HFFc6 (cell line): ENCODE measurements at regions not wholly inside any gene's neighbourhood (a gene's known extent, or its start where the extent isn't known, plus 50 kb on each side); places are given as distances from the start of the nearest gene placed in this dataset.

Source experiments
- DNase-seq: peaks from one replicate; pipeline ENCODE4 v3.0.0-alpha.2; 2018
- H3K27ac Mint-ChIP-seq: 2 replicates; pipeline ENCODE4 v1.8.0; 2020; ENCODE audit warnings: mild to moderate bottlenecking, mixed read lengths
- H3K27me3 Mint-ChIP-seq: 2 replicates; pipeline ENCODE4 v1.8.0; 2021; ENCODE audit warnings: mild to moderate bottlenecking, moderate library complexity, mixed read lengths; ENCODE audit not compliant: insufficient read depth
- H3K36me3 Mint-ChIP-seq: 2 replicates; pipeline ENCODE4 v1.8.0; 2021; ENCODE audit warnings: low read depth, mixed read lengths
- H3K4me1 Mint-ChIP-seq: 2 replicates; pipeline ENCODE4 v1.8.0; 2020; ENCODE audit warnings: low read depth, mixed read lengths
- H3K4me3 Mint-ChIP-seq: 2 replicates; pipeline ENCODE4 v1.8.0; 2020; ENCODE audit warnings: mild to moderate bottlenecking, moderate library complexity, mixed read lengths
- H3K9me3 Mint-ChIP-seq: 2 replicates; pipeline ENCODE4 v1.8.0; 2020; ENCODE audit warnings: mild to moderate bottlenecking, mixed read lengths
- TF ChIP-seq, protein P1 (sequence below): fragments of 200-600 bp; sonication (generic); IDR thresholded peaks from 2 replicates; pipeline ENCODE4 v1.5.0; 2021; ENCODE audit warnings: antibody characterized with exemption, mild to moderate bottlenecking

GRCh38 chr17:62859146-62859545 lies 51.0 kb upstream of the MARCHF10 start:
- H3K36me3 Mint-ChIP-seq = no peaks in the 10 kb centered on the region
- no peak for DNase-seq
- TF ChIP-seq, protein P1, sequence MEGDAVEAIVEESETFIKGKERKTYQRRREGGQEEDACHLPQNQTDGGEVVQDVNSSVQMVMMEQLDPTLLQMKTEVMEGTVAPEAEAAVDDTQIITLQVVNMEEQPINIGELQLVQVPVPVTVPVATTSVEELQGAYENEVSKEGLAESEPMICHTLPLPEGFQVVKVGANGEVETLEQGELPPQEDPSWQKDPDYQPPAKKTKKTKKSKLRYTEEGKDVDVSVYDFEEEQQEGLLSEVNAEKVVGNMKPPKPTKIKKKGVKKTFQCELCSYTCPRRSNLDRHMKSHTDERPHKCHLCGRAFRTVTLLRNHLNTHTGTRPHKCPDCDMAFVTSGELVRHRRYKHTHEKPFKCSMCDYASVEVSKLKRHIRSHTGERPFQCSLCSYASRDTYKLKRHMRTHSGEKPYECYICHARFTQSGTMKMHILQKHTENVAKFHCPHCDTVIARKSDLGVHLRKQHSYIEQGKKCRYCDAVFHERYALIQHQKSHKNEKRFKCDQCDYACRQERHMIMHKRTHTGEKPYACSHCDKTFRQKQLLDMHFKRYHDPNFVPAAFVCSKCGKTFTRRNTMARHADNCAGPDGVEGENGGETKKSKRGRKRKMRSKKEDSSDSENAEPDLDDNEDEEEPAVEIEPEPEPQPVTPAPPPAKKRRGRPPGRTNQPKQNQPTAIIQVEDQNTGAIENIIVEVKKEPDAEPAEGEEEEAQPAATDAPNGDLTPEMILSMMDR = no peak
- H3K9me3 Mint-ChIP-seq = no peaks in the 10 kb centered on the region
- H3K27ac Mint-ChIP-seq = no peak overlapping the region
- peaks cover 7% of the 10 kb centered on the region for H3K27me3 Mint-ChIP-seq
- no peak overlapping the region; the same call in 1 of the 2 replicates for H3K4me3 Mint-ChIP-seq
- peaks cover 13% of the 10 kb centered on the region for H3K4me1 Mint-ChIP-seq
